Osteocyte (in vitro differentiated cells): ENCODE measurements at regions not wholly inside any gene's neighbourhood (a gene's known extent, or its start where the extent isn't known, plus 50 kb on each side); places are given as distances from the start of the nearest gene placed in this dataset.

Source experiments
- DNase-seq: peaks from one replicate; pipeline ENCODE4 v3.0.0; 2021; ENCODE audit warnings: mixed read lengths; ENCODE audit not compliant: unreplicated experiment; ENCODE audit errors: extremely low spot score
- H3K27ac Mint-ChIP-seq: one replicate; pipeline ENCODE4 v1.8.0; 2021; ENCODE audit warnings: mild to moderate bottlenecking, mixed read lengths; ENCODE audit not compliant: unreplicated experiment
- H3K27me3 Mint-ChIP-seq: one replicate; pipeline ENCODE4 v1.8.0; 2021; ENCODE audit warnings: mixed read lengths; ENCODE audit not compliant: unreplicated experiment
- H3K36me3 Mint-ChIP-seq: one replicate; pipeline ENCODE4 v1.8.0; 2021; ENCODE audit warnings: mixed read lengths; ENCODE audit not compliant: unreplicated experiment
- H3K4me1 Mint-ChIP-seq: one replicate; pipeline ENCODE4 v1.8.0; 2021; ENCODE audit warnings: mixed read lengths; ENCODE audit not compliant: unreplicated experiment
- H3K4me3 Mint-ChIP-seq: one replicate; pipeline ENCODE4 v1.8.0; 2021; ENCODE audit warnings: mild to moderate bottlenecking, moderate library complexity, mixed read lengths; ENCODE audit not compliant: unreplicated experiment
- H3K9me3 Mint-ChIP-seq: one replicate; pipeline ENCODE4 v1.8.0; 2021; ENCODE audit warnings: mixed read lengths; ENCODE audit not compliant: unreplicated experiment
- TF ChIP-seq, protein P1 (sequence below): fragments of 200-600 bp; sonication (generic); IDR thresholded peaks from 2 replicates; pipeline ENCODE4 v1.5.0; 2021; ENCODE audit warnings: antibody characterized with exemption, mild to moderate bottlenecking, moderate library complexity

DNA sequence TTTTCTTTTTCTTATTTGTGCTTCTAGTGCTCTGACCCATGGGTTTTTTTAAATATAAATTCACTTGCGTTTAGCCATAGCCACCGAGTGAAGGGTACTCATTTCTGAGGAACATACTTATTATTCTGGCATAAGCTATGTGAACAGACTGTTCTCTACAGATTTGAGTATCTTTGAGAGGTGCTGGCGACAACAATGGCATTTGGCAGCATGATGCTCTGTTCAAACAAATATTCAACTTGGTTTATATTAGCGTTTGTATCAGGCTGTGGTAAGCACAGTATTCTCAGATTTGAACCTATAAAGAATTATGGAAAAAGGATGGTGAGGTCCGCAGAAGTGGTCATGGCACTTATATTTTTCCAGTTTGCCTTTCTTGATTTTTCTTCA is 108.7 kb upstream of the LIMCH1 start:
- no peak for DNase-seq
- H3K4me3 Mint-ChIP-seq = no peak overlapping the region
- TF ChIP-seq, protein P1, sequence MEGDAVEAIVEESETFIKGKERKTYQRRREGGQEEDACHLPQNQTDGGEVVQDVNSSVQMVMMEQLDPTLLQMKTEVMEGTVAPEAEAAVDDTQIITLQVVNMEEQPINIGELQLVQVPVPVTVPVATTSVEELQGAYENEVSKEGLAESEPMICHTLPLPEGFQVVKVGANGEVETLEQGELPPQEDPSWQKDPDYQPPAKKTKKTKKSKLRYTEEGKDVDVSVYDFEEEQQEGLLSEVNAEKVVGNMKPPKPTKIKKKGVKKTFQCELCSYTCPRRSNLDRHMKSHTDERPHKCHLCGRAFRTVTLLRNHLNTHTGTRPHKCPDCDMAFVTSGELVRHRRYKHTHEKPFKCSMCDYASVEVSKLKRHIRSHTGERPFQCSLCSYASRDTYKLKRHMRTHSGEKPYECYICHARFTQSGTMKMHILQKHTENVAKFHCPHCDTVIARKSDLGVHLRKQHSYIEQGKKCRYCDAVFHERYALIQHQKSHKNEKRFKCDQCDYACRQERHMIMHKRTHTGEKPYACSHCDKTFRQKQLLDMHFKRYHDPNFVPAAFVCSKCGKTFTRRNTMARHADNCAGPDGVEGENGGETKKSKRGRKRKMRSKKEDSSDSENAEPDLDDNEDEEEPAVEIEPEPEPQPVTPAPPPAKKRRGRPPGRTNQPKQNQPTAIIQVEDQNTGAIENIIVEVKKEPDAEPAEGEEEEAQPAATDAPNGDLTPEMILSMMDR = no peak
- H3K27ac Mint-ChIP-seq = no peak overlapping the region
- no peaks in the 10 kb centered on the region for H3K4me1 Mint-ChIP-seq
- no peaks in the 10 kb centered on the region for H3K36me3 Mint-ChIP-seq
- peaks cover 4% of the 10 kb centered on the region for H3K27me3 Mint-ChIP-seq
- H3K9me3 Mint-ChIP-seq = no peaks in the 10 kb centered on the region

DNA sequence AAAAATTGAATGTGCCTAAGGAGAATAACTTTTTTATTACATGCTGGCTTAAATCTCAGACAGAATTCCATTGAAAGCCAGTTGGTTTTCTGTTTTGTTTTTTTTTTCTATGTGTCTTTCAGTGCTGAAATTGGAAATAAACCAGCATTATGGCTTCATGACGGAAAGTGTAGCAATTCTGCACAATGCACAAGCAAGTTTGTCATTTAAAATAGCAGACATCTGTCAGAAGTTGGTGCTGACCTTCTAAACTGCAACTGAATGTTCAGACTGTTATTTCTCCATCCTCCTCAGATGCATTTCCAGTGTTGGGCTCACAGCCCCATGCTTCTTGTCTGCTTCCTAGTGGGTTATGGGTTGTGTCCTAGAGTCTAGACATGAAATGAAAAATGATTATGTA is 107.2 kb upstream of the LIMCH1 start:
- H3K4me3 Mint-ChIP-seq = no peak overlapping the region
- no peak for DNase-seq

DNA sequence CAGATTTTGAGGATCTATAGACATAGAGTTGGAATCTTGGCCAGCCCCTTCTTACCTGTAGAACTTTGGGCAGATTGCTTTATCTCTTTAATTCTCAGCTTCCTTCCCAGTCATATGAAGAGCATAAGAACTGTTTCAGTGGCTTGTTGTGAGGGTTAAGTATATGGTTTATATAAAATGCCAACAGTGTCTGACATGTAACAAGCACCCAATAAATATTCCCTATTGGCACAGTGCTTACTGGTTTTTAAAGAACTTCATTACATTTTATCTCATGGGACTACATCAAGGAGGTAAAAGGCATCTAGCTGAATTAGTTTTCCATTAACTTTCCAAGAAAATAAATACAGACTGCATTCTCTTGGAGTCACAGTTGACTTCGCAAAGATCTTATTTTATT is 106.7 kb upstream of the LIMCH1 start:
- Mint-ChIP-seq H3K27ac (no peak overlapping the region), H3K4me3 (no peak overlapping the region), H3K9me3 (no peaks in the 10 kb centered on the region), H3K4me1 (no peaks in the 10 kb centered on the region), H3K36me3 (no peaks in the 10 kb centered on the region), H3K27me3 (peaks cover 4% of the 10 kb centered on the region)
- TF ChIP-seq, protein P1 = no peak
- no peak for DNase-seq

More for the DNA sequence above, 107.2 kb upstream of the LIMCH1 start:
- peaks cover 4% of the 10 kb centered on the region for H3K27me3 Mint-ChIP-seq
- no peaks in the 10 kb centered on the region for H3K36me3 Mint-ChIP-seq
- no peaks in the 10 kb centered on the region for H3K9me3 Mint-ChIP-seq
- H3K27ac Mint-ChIP-seq = no peak overlapping the region
- TF ChIP-seq, protein P1 = no peak
- no peaks in the 10 kb centered on the region for H3K4me1 Mint-ChIP-seq

DNA sequence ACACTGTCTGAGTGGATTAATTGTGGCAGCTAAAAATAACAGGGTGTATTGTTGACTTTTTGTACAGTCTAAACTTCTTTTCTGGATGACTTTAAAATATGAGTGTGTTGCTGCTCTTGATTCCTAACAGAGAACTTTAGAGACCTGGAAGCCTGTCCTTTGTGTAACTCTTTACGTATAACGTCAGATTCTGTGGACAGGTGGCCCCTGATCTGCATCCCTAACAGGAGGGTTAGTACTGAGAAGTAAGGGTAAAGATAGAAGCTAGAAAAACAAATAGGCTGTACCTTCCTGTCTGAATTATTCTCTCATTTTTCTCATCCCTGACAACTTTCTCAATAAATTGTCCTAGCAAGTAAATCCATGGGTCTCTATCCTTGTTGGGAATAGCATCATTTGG is 105.7 kb upstream of the LIMCH1 start:
- H3K36me3 Mint-ChIP-seq = no peaks in the 10 kb centered on the region
- no peaks in the 10 kb centered on the region for H3K9me3 Mint-ChIP-seq
- no peak overlapping the region for H3K4me3 Mint-ChIP-seq
- TF ChIP-seq, protein P1 = no peak
- peaks cover 4% of the 10 kb centered on the region for H3K27me3 Mint-ChIP-seq
- H3K27ac Mint-ChIP-seq = no peak overlapping the region
- DNase-seq = no peak
- no peaks in the 10 kb centered on the region for H3K4me1 Mint-ChIP-seq

DNA sequence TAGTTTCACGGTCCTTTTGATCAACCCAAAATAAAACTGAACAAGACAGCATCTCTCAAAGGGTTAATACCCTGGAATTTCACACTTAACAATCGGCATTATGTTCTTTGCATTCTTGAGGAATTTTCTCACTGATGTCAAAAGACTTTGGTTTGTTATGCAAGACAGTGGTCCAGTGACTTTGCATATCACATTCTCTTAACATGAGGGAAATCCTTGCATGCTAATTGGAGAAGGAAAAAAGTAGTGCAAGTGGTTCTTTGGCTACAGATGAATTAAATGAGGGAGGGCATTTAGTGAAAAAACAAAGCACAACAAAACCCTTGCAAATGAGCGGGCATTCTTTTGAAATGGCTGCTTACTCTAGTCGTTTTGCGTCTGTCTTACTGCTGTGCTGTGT is 105.1 kb upstream of the LIMCH1 start:
- no peak overlapping the region for H3K27ac Mint-ChIP-seq
- TF ChIP-seq, protein P1 = no peak
- DNase-seq = no peak
- no peaks in the 10 kb centered on the region for H3K36me3 Mint-ChIP-seq
- peaks cover 8% of the 10 kb centered on the region for H3K27me3 Mint-ChIP-seq
- H3K4me1 Mint-ChIP-seq = no peaks in the 10 kb centered on the region
- H3K4me3 Mint-ChIP-seq = no peak overlapping the region
- H3K9me3 Mint-ChIP-seq = no peaks in the 10 kb centered on the region
